Right lobe of liver (tissue), 6 donors: ENCODE measurements at regions not wholly inside any gene's neighbourhood (a gene's known extent, or its start where the extent isn't known, plus 50 kb on each side); places are given as distances from the start of the nearest gene placed in this dataset.

ENCODE experiments used
- ATAC-seq, 4 donors: fragments of 200-7000 bp; cut with Tn5 transposase; one replicate each; pipeline ENCODE4 v1.9.1; 2020; ENCODE audit warnings: mild to moderate bottlenecking in 4 of 4, moderate library complexity in 4 of 4
- DNase-seq, 3 donors: peaks; one replicate each; pipeline ENCODE4 v3.0.0-alpha.2; 2020
- H3K27ac ChIP-seq, 3 donors: fragments of 200-600 bp; one replicate each; pipeline ENCODE4 v1.8.0; 2022
- H3K27me3 ChIP-seq, 2 donors: fragments of 200-600 bp; one replicate each; pipeline ENCODE4 v1.8.0; 2022
- H3K36me3 ChIP-seq, 4 donors: fragments of 200-600 bp; sonication (generic) in 1 of 4; one replicate each; pipeline versions ENCODE4 v1.5.1 to v1.8.0; 2017 to 2022; ENCODE audit warnings: control low read depth in 1 of 4
- H3K4me1 ChIP-seq, 4 donors: fragments of 200-600 bp; sonication (generic) in 1 of 4; one replicate each; pipeline versions ENCODE4 v1.5.1 to v1.8.0; 2017 to 2022; ENCODE audit warnings: control low read depth in 1 of 4
- H3K4me3 ChIP-seq, 3 donors: fragments of 200-600 bp; one replicate each; pipeline ENCODE4 v1.8.0; 2022
- H3K9me3 ChIP-seq, 4 donors: fragments of 200-600 bp; sonication (generic) in 1 of 4; one replicate each; pipeline versions ENCODE4 v1.5.1 to v1.8.0; 2017 to 2022; ENCODE audit warnings: control low read depth in 1 of 4
- POLR2A ChIP-seq: fragments of 450-650 bp; IDR thresholded peaks from one replicate; pipeline ENCODE4 v1.6.1; 2017; ENCODE audit warnings: antibody characterized with exemption, mild to moderate bottlenecking
- WGBS: methylation state at CpG from one replicate; pipeline ENCODE4 v1.1.6; 2018; ENCODE audit warnings: low coverage, low lambda C conversion rate; ENCODE audit not compliant: insufficient coverage; ENCODE audit errors: missing lambda C conversion rate; 5-methylcytosine and 5-hydroxymethylcytosine counted together
- intact Hi-C, 2 donors: fragments of 100-400 bp; cut with DNase I; formaldehyde crosslinking; loops; one replicate each; pipeline versions ENCODE4 v1.11.2 to v1.14.1; 2022
- TF ChIP-seq, protein P1 (sequence below), 4 donors: fragments of 200-600 bp in 3 of 4; fragments of 450-650 bp in 1 of 4; IDR thresholded peaks; one replicate each; pipeline versions ENCODE4 v1.5.1 to v1.8.0; 2016 to 2022; ENCODE audit warnings: antibody characterized with exemption in 4 of 4, mild to moderate bottlenecking in 2 of 4
- donor health status: DM: no; HTN: yes; CAD: no.
- donor health status: DM: no; HTN: no; CAD: no.
- donor health status: DM: no; HTN: no; CAD: no.
- donor health status: DM: no; HTN: yes; CAD: no.
- donor health status: DM: no; HTN: yes; CAD: no.

DNA sequence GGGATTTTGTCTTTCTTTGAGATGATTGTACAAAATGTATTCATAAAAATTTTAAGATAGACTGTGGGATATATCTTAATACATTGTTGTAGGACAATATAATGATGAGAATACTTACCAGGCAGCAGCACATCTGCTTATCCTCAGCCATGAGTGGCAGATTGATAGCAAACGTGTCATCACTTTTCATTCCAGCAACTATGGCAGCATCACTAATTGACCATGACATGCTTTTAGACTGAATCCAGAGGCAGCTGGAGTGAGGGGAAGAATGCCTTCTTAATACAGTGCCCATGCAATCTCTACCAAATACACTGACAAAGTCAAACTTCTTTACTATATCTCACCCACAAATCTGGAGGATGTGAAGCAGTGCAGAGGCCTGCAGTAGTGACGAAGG is 755.2 kb upstream of the RAG2 start:
- 44% methylated on average over 2 of the region's 2 CpGs for WGBS
- intact Hi-C loops, result no loop called here
- DNase-seq, result no peak
- H3K36me3 ChIP-seq, result no peaks in the 10 kb centered on the region
- no peaks in the 10 kb centered on the region for H3K4me1 ChIP-seq
- no peak overlapping the region for H3K27ac ChIP-seq
- no peak for TF ChIP-seq POLR2A
- TF ChIP-seq, protein P1, sequence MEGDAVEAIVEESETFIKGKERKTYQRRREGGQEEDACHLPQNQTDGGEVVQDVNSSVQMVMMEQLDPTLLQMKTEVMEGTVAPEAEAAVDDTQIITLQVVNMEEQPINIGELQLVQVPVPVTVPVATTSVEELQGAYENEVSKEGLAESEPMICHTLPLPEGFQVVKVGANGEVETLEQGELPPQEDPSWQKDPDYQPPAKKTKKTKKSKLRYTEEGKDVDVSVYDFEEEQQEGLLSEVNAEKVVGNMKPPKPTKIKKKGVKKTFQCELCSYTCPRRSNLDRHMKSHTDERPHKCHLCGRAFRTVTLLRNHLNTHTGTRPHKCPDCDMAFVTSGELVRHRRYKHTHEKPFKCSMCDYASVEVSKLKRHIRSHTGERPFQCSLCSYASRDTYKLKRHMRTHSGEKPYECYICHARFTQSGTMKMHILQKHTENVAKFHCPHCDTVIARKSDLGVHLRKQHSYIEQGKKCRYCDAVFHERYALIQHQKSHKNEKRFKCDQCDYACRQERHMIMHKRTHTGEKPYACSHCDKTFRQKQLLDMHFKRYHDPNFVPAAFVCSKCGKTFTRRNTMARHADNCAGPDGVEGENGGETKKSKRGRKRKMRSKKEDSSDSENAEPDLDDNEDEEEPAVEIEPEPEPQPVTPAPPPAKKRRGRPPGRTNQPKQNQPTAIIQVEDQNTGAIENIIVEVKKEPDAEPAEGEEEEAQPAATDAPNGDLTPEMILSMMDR (IDR thresholded peaks at IDR 0.05), result no peak
- no peak overlapping the region for H3K4me3 ChIP-seq
- no peaks in the 10 kb centered on the region for H3K9me3 ChIP-seq
- H3K27me3 ChIP-seq, result no peaks in the 10 kb centered on the region
- no peak for ATAC-seq

DNA sequence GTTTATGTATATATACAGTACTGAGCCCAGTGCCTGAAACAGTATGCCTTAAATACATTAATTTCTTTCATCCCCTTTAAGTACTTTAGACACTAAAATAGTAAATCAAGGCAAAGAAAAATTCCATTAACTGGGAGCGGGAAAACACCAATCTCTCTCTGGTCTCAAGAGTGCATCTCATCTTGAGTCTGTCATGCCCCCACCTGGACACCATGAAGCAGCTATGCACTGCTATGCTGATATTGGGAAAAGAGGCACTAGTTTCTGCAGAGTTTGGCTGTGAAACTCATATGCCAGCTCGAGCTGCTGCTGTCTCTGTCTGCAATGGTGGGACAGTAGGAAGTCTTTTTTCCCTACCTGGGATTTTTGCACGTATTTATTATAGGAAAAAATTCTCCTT is 754.4 kb upstream of the RAG2 start:
- H3K27ac ChIP-seq, result no peak overlapping the region
- TF ChIP-seq, protein P1 (IDR thresholded peaks at IDR 0.05), result peak; percentile 24 to 42 (median 28)
- no peak for TF ChIP-seq POLR2A
- no peaks in the 10 kb centered on the region for H3K4me1 ChIP-seq
- ATAC-seq, result peak; percentile 63 to 81 (median 69)
- intact Hi-C loops, result no loop called here
- WGBS, result 39% methylated on average over 2 of the region's 3 CpGs
- DNase-seq, result no peak
- H3K9me3 ChIP-seq, result no peaks in the 10 kb centered on the region
- H3K4me3 ChIP-seq, result no peak overlapping the region
- H3K27me3 ChIP-seq, result no peaks in the 10 kb centered on the region
- H3K36me3 ChIP-seq, result no peaks in the 10 kb centered on the region

DNA sequence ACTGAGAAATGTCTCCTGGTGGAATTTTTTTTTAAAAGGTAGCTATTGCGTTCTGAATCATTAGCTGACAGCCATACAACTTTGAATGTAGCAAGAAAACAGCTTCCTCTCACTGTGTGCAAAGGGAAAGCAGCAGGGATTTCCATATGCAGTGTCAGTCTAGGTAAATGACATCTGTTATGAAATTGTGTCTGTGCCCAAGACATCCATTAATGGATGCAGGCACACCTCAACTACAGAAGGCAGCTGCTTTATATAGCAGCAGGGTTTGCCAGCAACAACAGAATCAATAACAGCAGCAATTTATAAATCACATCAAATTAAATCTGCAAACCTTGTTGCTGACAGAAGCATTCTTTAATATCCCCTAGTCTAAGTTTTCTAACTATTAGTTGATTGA is 745.3 kb upstream of the RAG2 start:
- no peak for DNase-seq
- Histone ChIP-seq H3K9me3 (no peaks in the 10 kb centered on the region), H3K27me3 (no peaks in the 10 kb centered on the region), H3K4me1 (no peaks in the 10 kb centered on the region), H3K4me3 (no peak overlapping the region), H3K27ac (no peak overlapping the region), H3K36me3 (no peaks in the 10 kb centered on the region)
- WGBS, result 61% methylated on average over 1 of the region's 1 CpG
- no peak for TF ChIP-seq POLR2A
- TF ChIP-seq, protein P1 (IDR thresholded peaks at IDR 0.05), result no peak
- ATAC-seq, result no peak
- intact Hi-C loops, result no loop called here

DNA sequence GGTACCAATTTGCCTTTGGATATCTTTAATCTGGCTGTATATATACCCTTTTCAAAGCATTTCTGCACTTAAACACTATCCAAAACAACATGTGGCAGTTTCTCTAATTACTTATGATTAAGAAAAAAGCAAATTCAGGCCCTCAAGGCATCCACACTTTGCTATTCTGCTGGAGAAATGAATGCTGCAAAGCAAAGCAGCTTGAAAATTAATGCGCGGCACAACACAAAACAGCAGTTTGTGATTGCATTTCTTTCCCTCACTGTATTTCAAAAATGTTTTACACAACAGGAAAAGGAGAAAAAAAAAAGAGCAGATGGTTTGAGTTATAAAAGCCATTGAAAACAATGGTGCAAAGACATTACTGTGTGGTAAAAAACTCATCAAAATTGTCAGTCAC is 738.4 kb upstream of the RAG2 start:
- Histone ChIP-seq H3K9me3 (no peaks in the 10 kb centered on the region), H3K27ac (no peak overlapping the region), H3K4me3 (no peak overlapping the region), H3K36me3 (no peaks in the 10 kb centered on the region), H3K4me1 (no peaks in the 10 kb centered on the region), H3K27me3 (no peaks in the 10 kb centered on the region)
- TF ChIP-seq, protein P1 (IDR thresholded peaks at IDR 0.05), result no peak
- no peak for TF ChIP-seq POLR2A
- ATAC-seq (no peak), DNase-seq (no peak)
- WGBS, result 100% methylated on average over 2 of the region's 2 CpGs
- intact Hi-C loops, result no loop called here

DNA sequence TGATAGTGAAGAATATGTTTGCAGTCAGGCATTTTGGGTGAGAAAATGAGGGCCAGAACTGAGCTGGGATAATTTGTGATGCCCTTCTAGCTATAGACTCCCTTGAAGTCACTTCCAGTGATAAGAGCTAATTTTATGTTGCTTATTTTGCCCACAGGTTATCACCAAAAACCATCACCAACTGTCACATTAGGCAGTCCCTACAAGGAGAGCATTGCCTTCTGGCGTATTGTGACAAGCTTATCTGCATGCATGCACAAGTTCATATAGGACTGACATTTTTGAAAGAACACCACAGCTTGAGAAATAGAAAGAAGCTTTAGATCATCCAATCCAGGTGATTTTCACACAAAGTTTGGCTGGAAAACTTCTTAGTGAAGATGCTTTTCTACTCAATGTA is 735.3 kb upstream of the RAG2 start:
- H3K27ac ChIP-seq, result no peak overlapping the region
- TF ChIP-seq, protein P1 (IDR thresholded peaks at IDR 0.05), result no peak
- TF ChIP-seq POLR2A, result no peak
- ATAC-seq (no peak), DNase-seq (no peak)
- 86% methylated on average over 1 of the region's 1 CpG for WGBS
- intact Hi-C loops, result no loop called here
- H3K9me3 ChIP-seq, result no peaks in the 10 kb centered on the region
- H3K27me3 ChIP-seq, result no peaks in the 10 kb centered on the region
- H3K4me3 ChIP-seq, result no peak overlapping the region
- H3K4me1 ChIP-seq, result no peaks in the 10 kb centered on the region
- H3K36me3 ChIP-seq, result no peaks in the 10 kb centered on the region
